Mesenchymal stem cell (in vitro differentiated cells and primary cell): ENCODE measurements at regions not wholly inside any gene's neighbourhood (a gene's known extent, or its start where the extent isn't known, plus 50 kb on each side); places are given as distances from the start of the nearest gene placed in this dataset.

Source experiments
- DNase-seq: peaks from one replicate; pipeline ENCODE4 v3.0.0-alpha.2; 2013
- H2AFZ ChIP-seq: one replicate; pipeline ENCODE4 v1.6.1; 2013; ENCODE audit warnings: low read depth, mild to moderate bottlenecking, control low read depth, inconsistent platforms, low read length, moderate library complexity
- H2AK5ac ChIP-seq: 2 replicates; pipeline ENCODE4 v1.6.1; 2013; ENCODE audit warnings: low read length, moderate library complexity, mild to moderate bottlenecking, inconsistent platforms; ENCODE audit not compliant: severe bottlenecking
- H2BK120ac ChIP-seq: one replicate; pipeline ENCODE4 v1.6.1; 2013; ENCODE audit warnings: low read depth, mild to moderate bottlenecking, inconsistent platforms, low read length, moderate library complexity
- H2BK12ac ChIP-seq, 2 experiments: one replicate each; pipeline ENCODE4 v1.6.1; 2013; ENCODE audit warnings: inconsistent platforms in 2 of 2, low read length in 2 of 2, mild to moderate bottlenecking in 2 of 2, moderate library complexity in 2 of 2, control low read depth in 1 of 2
- H2BK15ac ChIP-seq: one replicate; pipeline ENCODE4 v1.6.1; 2013; ENCODE audit warnings: mild to moderate bottlenecking, low read depth, inconsistent platforms; ENCODE audit not compliant: poor library complexity, severe bottlenecking
- H2BK5ac ChIP-seq: 2 replicates; pipeline ENCODE4 v1.6.1; 2013; ENCODE audit warnings: low read depth, mild to moderate bottlenecking, low read length, control low read depth, inconsistent platforms; ENCODE audit not compliant: poor library complexity, severe bottlenecking
- H3K14ac ChIP-seq, 2 experiments: one replicate each; pipeline ENCODE4 v1.6.1; 2013; ENCODE audit warnings: inconsistent platforms in 2 of 2, low read length in 2 of 2, control low read depth in 1 of 2, mild to moderate bottlenecking in 1 of 2, moderate library complexity in 1 of 2
- H3K18ac ChIP-seq, 2 experiments: one replicate each; pipeline ENCODE4 v1.6.1; 2013; ENCODE audit warnings: inconsistent platforms in 2 of 2, low read length in 2 of 2, control low read depth in 1 of 2, low read depth in 1 of 2, mild to moderate bottlenecking in 1 of 2
- H3K23ac ChIP-seq, 2 experiments: one replicate each; pipeline ENCODE4 v1.6.1; 2013; ENCODE audit warnings: inconsistent platforms in 2 of 2, low read length in 2 of 2, mild to moderate bottlenecking in 2 of 2, moderate library complexity in 2 of 2, control low read depth in 1 of 2
- H3K27ac ChIP-seq: 2 replicates; pipeline ENCODE4 v1.5.1; 2013; ENCODE audit warnings: mild to moderate bottlenecking, moderate library complexity, low read length, control low read depth, inconsistent platforms; ENCODE audit not compliant: poor library complexity, severe bottlenecking
- H3K27me3 ChIP-seq, 2 experiments: 2 replicates each; pipeline versions ENCODE4 v1.6.1 to v1.7.0; 2013; ENCODE audit warnings: low read length in 2 of 2, mild to moderate bottlenecking in 2 of 2, moderate library complexity in 2 of 2, control low read depth in 1 of 2, inconsistent platforms in 1 of 2; ENCODE audit not compliant: control insufficient read depth in 1 of 2, insufficient read depth in 1 of 2
- H3K36me3 ChIP-seq, 2 experiments: 2 replicates each; pipeline versions ENCODE4 v1.6.1 to v1.7.0; 2013; ENCODE audit warnings: low read length in 2 of 2, control low read depth in 1 of 2, inconsistent platforms in 1 of 2, low read depth in 1 of 2, mild to moderate bottlenecking in 1 of 2; ENCODE audit not compliant: insufficient read depth in 2 of 2, control insufficient read depth in 1 of 2
- H3K4ac ChIP-seq, 2 experiments: one replicate each; pipeline ENCODE4 v1.6.1; 2013; ENCODE audit warnings: inconsistent platforms in 2 of 2, low read length in 2 of 2, mild to moderate bottlenecking in 2 of 2, moderate library complexity in 2 of 2, control low read depth in 1 of 2, low read depth in 1 of 2
- H3K4me1 ChIP-seq: 2 replicates; pipeline ENCODE4 v1.6.1; 2013; ENCODE audit warnings: low read depth, low read length, control low read depth; ENCODE audit not compliant: control insufficient read depth, insufficient read depth
- H3K4me2 ChIP-seq: 2 replicates; pipeline ENCODE4 v1.6.1; 2013; ENCODE audit warnings: low read length, mild to moderate bottlenecking, inconsistent platforms; ENCODE audit not compliant: poor library complexity, severe bottlenecking
- H3K4me3 ChIP-seq, 2 experiments: 2 replicates each; pipeline versions ENCODE4 v1.5.1 to v1.7.0; 2013; ENCODE audit warnings: low read length in 2 of 2, mild to moderate bottlenecking in 2 of 2, control low read depth in 1 of 2, low read depth in 1 of 2; ENCODE audit not compliant: insufficient read depth in 1 of 2
- H3K79me1 ChIP-seq: replicated peaks from 2 replicates; pipeline ENCODE4 v1.6.1; 2013; ENCODE audit warnings: mild to moderate bottlenecking, control low read depth, low read length, inconsistent platforms; ENCODE audit not compliant: poor library complexity, severe bottlenecking
- H3K9ac ChIP-seq: 2 replicates; pipeline ENCODE4 v1.7.0; 2013; ENCODE audit warnings: mild to moderate bottlenecking, low read length, moderate library complexity
- H3K9me3 ChIP-seq: 2 replicates; pipeline ENCODE4 v1.7.0; 2013; ENCODE audit warnings: mild to moderate bottlenecking, low read length; ENCODE audit not compliant: control insufficient read depth
- H4K8ac ChIP-seq: one replicate; pipeline ENCODE4 v1.6.1; 2013; ENCODE audit warnings: inconsistent platforms, mild to moderate bottlenecking, low read length, moderate library complexity
- H4K91ac ChIP-seq: one replicate; pipeline ENCODE4 v1.6.1; 2013; ENCODE audit warnings: mild to moderate bottlenecking, low read length, inconsistent platforms
- WGBS: methylation state at CpG from one replicate; pipeline ENCODE4 v1.1.7; 2013; ENCODE audit warnings: mixed read lengths; 5-methylcytosine and 5-hydroxymethylcytosine counted together

DNA sequence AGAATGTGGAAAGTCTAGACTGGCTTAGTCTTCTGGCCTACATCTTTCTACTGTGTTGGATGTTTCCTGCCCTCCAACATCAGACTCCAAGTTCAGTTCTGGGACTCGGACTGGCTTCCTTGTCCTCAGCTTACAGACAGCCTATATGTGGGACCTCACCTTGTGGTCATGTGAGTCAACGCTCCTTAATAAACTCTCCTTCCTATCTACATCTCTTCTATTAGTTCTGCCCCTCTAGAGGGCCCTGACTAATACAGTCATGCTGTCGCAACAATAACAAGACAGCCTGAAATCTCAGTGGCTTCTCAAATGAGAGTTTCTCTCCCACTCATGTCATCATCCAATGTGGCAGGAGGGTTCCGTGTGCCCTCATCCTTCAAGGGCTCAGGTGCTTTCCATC, 347.8 kb downstream of the MZT1 start:
- DNase-seq: peak; percentile 6
- no peaks in the 10 kb centered on the region for H3K27me3 ChIP-seq
- no peaks in the 10 kb centered on the region for H3K4me1 ChIP-seq
- no peak overlapping the region for H2AK5ac ChIP-seq
- no peak overlapping the region for H2BK12ac ChIP-seq
- no peak overlapping the region for H2AFZ ChIP-seq
- H3K9ac ChIP-seq: no peak overlapping the region
- no peak overlapping the region for H2BK5ac ChIP-seq
- H3K14ac ChIP-seq: no peak overlapping the region
- H4K8ac ChIP-seq: no peak overlapping the region
- H4K91ac ChIP-seq: no peak overlapping the region
- no peak overlapping the region for H3K4me2 ChIP-seq
- 84% methylated on average over 4 of the region's 4 CpGs for WGBS
- no peak overlapping the region for H3K4me3 ChIP-seq
- peaks cover 7% of the 10 kb centered on the region for H3K9me3 ChIP-seq
- no peaks in the 10 kb centered on the region for H3K36me3 ChIP-seq
- no peak overlapping the region for H3K23ac ChIP-seq
- no peak overlapping the region for H3K18ac ChIP-seq
- no peak overlapping the region for H2BK15ac ChIP-seq
- no peak overlapping the region for H2BK120ac ChIP-seq
- no peak overlapping the region for H3K27ac ChIP-seq
- H3K4ac ChIP-seq: no peak overlapping the region
- no peaks in the 10 kb centered on the region for H3K79me1 ChIP-seq

DNA sequence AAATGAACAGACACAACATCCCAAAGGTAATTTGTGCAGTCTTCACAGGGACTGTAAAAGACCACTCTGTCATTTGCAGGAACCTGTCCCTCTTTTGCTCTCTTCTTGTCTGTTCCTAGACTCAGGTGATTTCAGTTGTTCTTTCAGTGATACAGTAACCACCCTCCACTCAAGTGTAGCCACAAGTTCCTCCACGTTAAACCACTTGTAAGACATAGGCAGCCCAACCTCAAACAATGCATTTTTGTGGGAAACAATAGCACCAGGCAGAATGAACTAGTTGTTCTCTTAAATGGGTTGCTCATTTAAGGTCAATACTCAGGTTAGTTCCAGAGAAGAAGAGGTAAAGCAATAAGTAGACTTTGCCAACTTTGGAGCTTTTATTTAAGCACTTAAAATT, 359.4 kb downstream of the MZT1 start:
- no peak for DNase-seq
- H2AFZ ChIP-seq: no peak overlapping the region
- H3K14ac ChIP-seq: no peak overlapping the region
- H3K18ac ChIP-seq: no peak overlapping the region
- H3K4me3 ChIP-seq: no peak overlapping the region
- H2BK5ac ChIP-seq: no peak overlapping the region
- H3K79me1 ChIP-seq: no peaks in the 10 kb centered on the region
- H2BK120ac ChIP-seq: no peak overlapping the region
- H3K23ac ChIP-seq: no peak overlapping the region
- peaks cover 9% of the 10 kb centered on the region for H3K9me3 ChIP-seq
- 89% methylated on average over 1 of the region's 1 CpG for WGBS
- H2AK5ac ChIP-seq: no peak overlapping the region
- no peak overlapping the region for H3K4ac ChIP-seq
- no peak overlapping the region for H3K4me2 ChIP-seq
- no peaks in the 10 kb centered on the region for H3K4me1 ChIP-seq
- no peak overlapping the region for H3K27ac ChIP-seq
- no peaks in the 10 kb centered on the region for H3K36me3 ChIP-seq
- no peak overlapping the region for H2BK12ac ChIP-seq
- H3K27me3 ChIP-seq: no peaks in the 10 kb centered on the region
- H4K91ac ChIP-seq: no peak overlapping the region
- H3K9ac ChIP-seq: no peak overlapping the region
- no peak overlapping the region for H4K8ac ChIP-seq
- H2BK15ac ChIP-seq: no peak overlapping the region

DNA sequence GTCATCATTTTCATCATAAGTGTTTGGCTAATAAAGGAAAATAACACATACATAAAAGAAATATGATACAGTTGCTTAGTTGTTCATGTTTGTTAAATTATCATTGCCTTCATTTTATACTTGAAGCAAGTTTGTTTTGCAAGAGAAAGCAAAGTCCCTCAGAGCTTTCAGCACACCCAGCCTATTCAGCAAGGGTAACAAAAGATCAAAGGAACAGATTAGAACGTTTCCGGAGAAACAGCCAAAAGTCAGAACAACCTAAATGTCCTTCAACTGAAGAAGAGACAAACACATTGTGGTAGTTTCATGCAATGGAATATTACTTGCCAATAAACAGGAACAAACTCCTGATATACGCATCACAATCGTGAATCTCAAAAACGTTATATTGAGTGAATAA, 380.7 kb downstream of the MZT1 start:
- H2AFZ ChIP-seq: no peak overlapping the region
- no peak overlapping the region for H3K14ac ChIP-seq
- H3K36me3 ChIP-seq: no peaks in the 10 kb centered on the region
- no peaks in the 10 kb centered on the region for H3K9me3 ChIP-seq
- no peak for DNase-seq
- no peak overlapping the region for H2BK120ac ChIP-seq
- H3K27me3 ChIP-seq: no peaks in the 10 kb centered on the region
- H2BK5ac ChIP-seq: no peak overlapping the region
- no peak overlapping the region for H3K23ac ChIP-seq
- H3K79me1 ChIP-seq: no peaks in the 10 kb centered on the region
- H3K9ac ChIP-seq: no peak overlapping the region
- no peak overlapping the region for H2BK15ac ChIP-seq
- no peak overlapping the region for H2BK12ac ChIP-seq
- no peak overlapping the region for H3K27ac ChIP-seq
- H3K4ac ChIP-seq: no peak overlapping the region
- no peak overlapping the region for H3K4me3 ChIP-seq
- no peak overlapping the region for H2AK5ac ChIP-seq
- no peak overlapping the region for H3K4me2 ChIP-seq
- 76% methylated on average over 5 of the region's 5 CpGs for WGBS
- H3K4me1 ChIP-seq: no peaks in the 10 kb centered on the region
- no peak overlapping the region for H3K18ac ChIP-seq
- no peak overlapping the region for H4K91ac ChIP-seq
- H4K8ac ChIP-seq: no peak overlapping the region

DNA sequence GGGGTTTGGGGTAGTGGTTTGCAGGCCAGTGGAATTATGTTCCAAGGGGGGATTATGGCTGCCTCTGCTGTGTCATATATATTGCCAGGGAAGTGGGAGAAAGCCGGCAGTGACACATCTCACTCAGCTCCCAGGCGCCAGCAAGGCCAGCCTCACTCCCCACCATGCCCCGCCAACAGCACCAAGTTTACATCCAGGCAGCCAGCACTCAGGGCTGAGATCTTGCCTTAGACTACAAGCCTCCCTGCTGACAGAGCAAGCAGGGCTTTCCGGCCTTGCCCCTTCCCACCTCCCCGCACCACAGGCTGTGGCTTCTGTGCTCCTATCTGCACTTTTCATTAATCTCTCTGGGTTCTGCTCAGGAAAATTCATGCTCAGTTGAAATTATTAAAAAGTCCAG, 385.1 kb downstream of the MZT1 start:
- Histone ChIP-seq H3K14ac (peak overlapping the region in 1 of 2 experiments; percentile 62), H3K4ac (no peak overlapping the region), H2BK5ac (no peak overlapping the region), H3K36me3 (no peaks in the 10 kb centered on the region), H3K9ac (no peak overlapping the region), H2BK120ac (no peak overlapping the region), H3K9me3 (no peaks in the 10 kb centered on the region), H3K27ac (no peak overlapping the region), H2BK15ac (no peak overlapping the region), H3K23ac (no peak overlapping the region), H3K4me3 (no peak overlapping the region), H3K4me2 (no peak overlapping the region), H3K4me1 (no peaks in the 10 kb centered on the region), H2AK5ac (no peak overlapping the region), H2AFZ (no peak overlapping the region), H4K91ac (no peak overlapping the region), H4K8ac (no peak overlapping the region), H3K27me3 (no peaks in the 10 kb centered on the region), H3K18ac (no peak overlapping the region), H2BK12ac (no peak overlapping the region), H3K79me1 (no peaks in the 10 kb centered on the region)
- WGBS: 96% methylated on average over 5 of the region's 5 CpGs
- DNase-seq: no peak
